Activated CD4-positive, alpha-beta T cell treated with anti-CD3 and anti-CD28 coated beads for 36 hours (primary cell): ENCODE measurements at regions not wholly inside any gene's neighbourhood (a gene's known extent, or its start where the extent isn't known, plus 50 kb on each side); places are given as distances from the start of the nearest gene placed in this dataset.
"Not testable (repeated sequence)": the region's sequence is repeated elsewhere in the genome, so short reads cannot be mapped to it uniquely, and the experiment has no call there.

Source experiments
- ATAC-seq: fragments of 200-7000 bp; cut with Tn5 transposase; one replicate; pipeline ENCODE4 v1.10.0; 2021; ENCODE audit warnings: mild to moderate bottlenecking, moderate library complexity
- CTCF ChIA-PET: fragments of 350-600 bp; sonication (Branson Sonifier 250); formaldehyde crosslinking; loops from one replicate; lab custom pipeline; 2021; ENCODE audit warnings: antibody characterized with exemption; lab: Charles Lee
- POLR2A ChIA-PET: fragments of 350-600 bp; sonication (Branson Sonifier 250); formaldehyde crosslinking; loops from one replicate; lab custom pipeline; 2021; ENCODE audit warnings: antibody characterized with exemption, inconsistent platforms; lab: Charles Lee
- DNase-seq: peaks from one replicate; pipeline ENCODE4 v3.0.0-alpha.2; 2020
- H3K27ac Mint-ChIP-seq: one replicate; pipeline ENCODE4 v1.8.0; 2021; ENCODE audit warnings: mixed read lengths
- H3K27me3 Mint-ChIP-seq: one replicate; pipeline ENCODE4 v1.8.0; 2021; ENCODE audit warnings: mixed read lengths
- H3K36me3 Mint-ChIP-seq: one replicate; pipeline ENCODE4 v1.8.0; 2021; ENCODE audit warnings: low read depth, mixed read lengths
- H3K4me1 Mint-ChIP-seq: one replicate; pipeline ENCODE4 v1.8.0; 2021; ENCODE audit warnings: mixed read lengths
- H3K4me3 Mint-ChIP-seq: one replicate; pipeline ENCODE4 v1.8.0; 2021; ENCODE audit warnings: mild to moderate bottlenecking, moderate library complexity, mixed read lengths
- H3K9me3 Mint-ChIP-seq: one replicate; pipeline ENCODE4 v1.8.0; 2021; ENCODE audit warnings: low read depth, mixed read lengths
- intact Hi-C, 2 experiments: fragments of 100-400 bp; cut with DNase I in 1 of 2; cut with micrococcal nuclease in 1 of 2; formaldehyde crosslinking; loops; one replicate each; pipeline versions ENCODE4 v1.14.2 to v1.15.1; 2022 to 2024; cut with DNase I, micrococcal nuclease

DNA sequence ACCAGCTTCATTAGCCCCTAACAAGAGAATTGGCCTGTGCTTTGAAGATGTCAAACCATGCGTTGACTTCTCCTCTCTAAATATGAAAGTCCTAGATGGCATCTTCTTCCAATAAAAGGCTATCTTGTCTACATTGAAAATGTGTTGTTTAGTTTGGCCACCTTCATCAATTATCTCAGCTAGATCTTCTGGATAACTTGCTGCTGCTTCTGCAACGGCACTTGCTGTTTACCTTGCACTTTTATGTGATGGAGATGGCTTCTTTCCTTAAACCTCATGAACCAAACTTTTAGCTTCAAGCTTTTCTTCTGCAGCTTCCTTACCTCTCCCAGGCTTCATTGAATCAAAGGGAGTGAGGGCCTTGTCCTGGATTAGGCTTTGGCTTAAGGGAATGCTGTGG is 58.6 kb upstream of the CSNK1E start:
- H3K27ac Mint-ChIP-seq, intact Hi-C loops, CTCF ChIA-PET: not testable (repeated sequence)

DNA sequence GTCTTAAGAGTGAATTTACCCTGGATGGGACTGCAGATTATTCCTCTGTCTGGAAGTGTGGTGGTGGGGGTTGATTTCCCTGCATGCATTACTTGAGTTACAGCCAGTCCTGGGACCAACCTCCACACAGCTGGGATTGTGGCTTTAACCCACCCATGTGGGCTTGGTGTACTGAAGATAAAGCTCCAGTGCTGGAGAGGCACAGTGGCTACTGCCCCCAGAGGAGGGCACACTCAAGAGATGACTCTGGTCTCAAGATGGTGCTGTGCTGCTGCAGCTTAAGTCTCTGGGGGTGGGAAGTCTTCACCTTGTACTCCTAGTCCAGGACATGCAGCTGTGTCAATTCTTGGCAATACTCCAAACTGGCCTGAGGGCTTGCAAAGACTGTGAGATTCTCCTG is 57.8 kb upstream of the CSNK1E start:
- CTCF ChIA-PET, intact Hi-C loops: not testable (repeated sequence)

More for the DNA sequence above, 58.6 kb upstream of the CSNK1E start:
- peaks cover 17% of the 10 kb centered on the region for H3K36me3 Mint-ChIP-seq
- H3K4me3 Mint-ChIP-seq, H3K27me3 Mint-ChIP-seq, DNase-seq, ATAC-seq, POLR2A ChIA-PET: not testable (repeated sequence)
- H3K9me3 Mint-ChIP-seq: peaks cover 11% of the 10 kb centered on the region
- H3K4me1 Mint-ChIP-seq: peaks cover 11% of the 10 kb centered on the region

DNA sequence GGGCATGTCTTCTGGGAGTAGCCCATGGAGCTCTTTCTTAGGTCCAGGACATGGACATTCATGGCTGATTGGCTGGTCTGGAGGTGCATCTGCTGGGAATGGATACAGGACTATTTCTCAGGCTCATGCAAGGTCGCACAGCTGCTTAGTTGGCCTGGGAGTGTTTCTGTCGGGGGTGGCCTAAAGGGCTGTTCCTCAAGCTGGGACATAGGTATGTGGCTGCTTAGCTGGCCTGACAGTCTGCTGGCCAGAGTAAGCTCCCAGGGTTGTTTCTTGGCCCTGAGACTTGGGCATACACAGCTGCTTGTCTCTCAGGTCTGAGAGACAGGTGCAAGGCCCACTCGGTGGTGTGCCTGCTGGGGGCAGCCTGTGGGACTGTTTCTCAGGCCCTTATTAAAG is 57.2 kb upstream of the CSNK1E start:
- ATAC-seq, H3K27me3 Mint-ChIP-seq, intact Hi-C loops, H3K27ac Mint-ChIP-seq, DNase-seq, POLR2A ChIA-PET, H3K4me3 Mint-ChIP-seq: not testable (repeated sequence)
- H3K4me1 Mint-ChIP-seq: peaks cover 11% of the 10 kb centered on the region
- peaks cover 13% of the 10 kb centered on the region for H3K36me3 Mint-ChIP-seq
- CTCF ChIA-PET: interaction anchor here (0.7 kb wide), 1 partner anchor 368 kb away, joined by 3 read pairs; no protein-coding TSS in a partner anchor
- peaks cover 11% of the 10 kb centered on the region for H3K9me3 Mint-ChIP-seq

More for the DNA sequence above, 57.8 kb upstream of the CSNK1E start:
- H3K4me1 Mint-ChIP-seq: peaks cover 11% of the 10 kb centered on the region
- peaks cover 11% of the 10 kb centered on the region for H3K9me3 Mint-ChIP-seq
- H3K27ac Mint-ChIP-seq, ATAC-seq, POLR2A ChIA-PET, DNase-seq, H3K27me3 Mint-ChIP-seq, H3K4me3 Mint-ChIP-seq: not testable (repeated sequence)
- H3K36me3 Mint-ChIP-seq: peaks cover 16% of the 10 kb centered on the region

DNA sequence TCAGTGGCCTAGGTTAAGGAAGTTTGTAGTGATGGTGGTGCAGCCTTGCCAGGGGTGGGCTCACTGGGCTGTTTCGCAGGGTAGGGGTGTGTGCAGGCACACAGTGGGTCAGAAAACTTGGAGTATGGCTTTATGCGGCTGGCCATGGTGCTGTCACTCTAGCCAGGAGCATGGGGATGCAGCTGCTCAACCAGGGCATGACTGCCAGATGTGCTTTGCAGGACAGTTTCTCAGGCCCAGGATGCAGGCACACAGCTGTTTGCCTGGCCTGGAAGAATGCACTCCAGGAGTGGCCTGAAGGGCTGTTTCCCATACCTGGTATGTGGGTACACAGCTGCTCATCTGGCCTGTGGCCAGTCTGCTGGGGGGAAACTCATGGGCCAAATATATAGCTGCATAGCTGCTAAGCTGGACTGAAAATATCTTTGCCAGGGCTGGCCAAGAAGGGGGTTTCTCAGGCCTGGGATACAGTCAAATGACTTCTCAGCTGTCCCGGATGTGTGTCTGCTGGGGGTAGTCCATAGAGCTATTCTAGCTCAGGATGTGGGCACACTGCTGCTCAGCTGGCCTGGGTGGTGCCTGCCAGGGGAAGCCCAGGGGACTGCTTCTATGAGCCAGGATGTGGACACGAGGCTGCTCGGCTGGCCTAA is 56.7 kb upstream of the CSNK1E start:
- peaks cover 13% of the 10 kb centered on the region for H3K36me3 Mint-ChIP-seq
- H3K27me3 Mint-ChIP-seq, H3K4me3 Mint-ChIP-seq, DNase-seq, ATAC-seq, POLR2A ChIA-PET, intact Hi-C loops, H3K27ac Mint-ChIP-seq: not testable (repeated sequence)
- CTCF ChIA-PET: interaction anchor here (0.7 kb wide), 1 partner anchor 368 kb away, joined by 3 read pairs; no protein-coding TSS in a partner anchor
- H3K4me1 Mint-ChIP-seq: peaks cover 11% of the 10 kb centered on the region
- peaks cover 11% of the 10 kb centered on the region for H3K9me3 Mint-ChIP-seq

DNA sequence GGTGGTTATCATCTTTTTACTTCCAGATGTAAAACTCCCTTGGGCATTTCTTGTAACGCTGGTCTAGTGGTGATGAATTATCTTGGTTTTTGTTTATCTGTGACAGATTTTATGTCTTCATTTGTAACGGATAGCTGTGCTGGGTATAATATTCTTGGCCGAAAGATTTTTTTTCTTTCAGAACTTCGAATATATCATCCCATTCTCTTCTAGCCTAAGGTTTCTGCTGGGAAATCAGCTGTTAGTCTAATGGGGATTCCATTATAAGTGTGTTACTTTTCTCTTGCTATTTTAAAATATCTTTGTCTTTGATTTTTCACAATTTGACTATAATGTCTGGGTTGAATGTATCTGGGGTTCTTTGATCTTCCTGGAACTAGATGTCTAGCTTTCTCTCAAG is 55.4 kb upstream of the CSNK1E start:
- ATAC-seq, H3K4me3 Mint-ChIP-seq, DNase-seq, H3K27me3 Mint-ChIP-seq, POLR2A ChIA-PET, H3K27ac Mint-ChIP-seq, intact Hi-C loops: not testable (repeated sequence)
- H3K9me3 Mint-ChIP-seq: peaks cover 11% of the 10 kb centered on the region
- peaks cover 11% of the 10 kb centered on the region for H3K4me1 Mint-ChIP-seq
- CTCF ChIA-PET: interaction anchor here (0.6 kb wide), 1 partner anchor 259 kb away, joined by 3 read pairs; no protein-coding TSS in a partner anchor
- peaks cover 13% of the 10 kb centered on the region for H3K36me3 Mint-ChIP-seq

DNA sequence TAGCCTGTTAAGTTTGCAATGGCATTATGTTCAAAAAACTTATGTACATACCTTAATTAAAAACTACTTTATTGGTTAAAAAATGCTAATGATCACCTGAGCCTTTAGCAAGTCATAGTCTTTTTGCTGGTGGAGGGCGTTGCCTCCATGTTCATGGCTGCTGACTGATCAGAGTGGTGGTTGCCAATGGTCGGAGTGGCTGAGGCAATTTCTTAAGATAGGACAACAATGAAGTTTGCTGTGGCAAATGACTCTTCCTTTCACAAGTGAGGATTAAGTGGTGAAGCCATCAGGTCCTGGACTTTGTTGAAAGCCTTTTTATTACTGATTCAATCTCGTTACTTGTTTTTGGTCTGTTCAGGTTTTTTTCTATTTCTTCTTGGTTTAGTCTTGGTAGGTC is 53.3 kb upstream of the CSNK1E start:
- Mint-ChIP-seq H3K9me3 (peaks cover 11% of the 10 kb centered on the region), H3K36me3 (peaks cover 14% of the 10 kb centered on the region)
- ATAC-seq, H3K4me1 Mint-ChIP-seq, H3K4me3 Mint-ChIP-seq, intact Hi-C loops, H3K27me3 Mint-ChIP-seq, CTCF ChIA-PET, POLR2A ChIA-PET, DNase-seq, H3K27ac Mint-ChIP-seq: not testable (repeated sequence)

DNA sequence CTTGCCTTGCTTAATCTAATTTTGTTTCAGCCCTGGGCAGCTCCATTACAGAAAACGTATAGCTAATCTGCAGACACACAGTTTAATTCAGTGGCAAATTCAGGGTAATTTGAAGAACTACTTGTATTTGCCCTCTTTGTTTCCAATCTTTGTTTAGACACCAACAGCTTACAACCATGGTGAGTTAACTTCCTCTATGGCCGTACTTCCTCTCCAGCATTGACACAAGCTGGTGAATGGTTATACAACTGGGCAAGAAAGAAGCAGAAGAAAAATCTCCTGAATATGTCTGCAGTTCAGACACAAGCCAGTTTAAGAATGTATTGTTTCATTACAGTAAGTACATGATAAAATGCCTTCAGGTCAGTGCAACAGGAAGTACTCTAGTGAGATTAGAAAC is 51.9 kb upstream of the CSNK1E start:
- H3K4me1 Mint-ChIP-seq, H3K27me3 Mint-ChIP-seq, ATAC-seq, POLR2A ChIA-PET, H3K4me3 Mint-ChIP-seq, intact Hi-C loops, H3K27ac Mint-ChIP-seq, DNase-seq: not testable (repeated sequence)
- H3K9me3 Mint-ChIP-seq: peaks cover 11% of the 10 kb centered on the region
- CTCF ChIA-PET: interaction anchor here (0.7 kb wide), 1 partner anchor 359 kb away, joined by 3 read pairs; no protein-coding TSS in a partner anchor
- H3K36me3 Mint-ChIP-seq: peaks cover 14% of the 10 kb centered on the region
